ENCODE measurements at regions not wholly inside any gene's neighbourhood (a gene's known extent, or its start where the extent isn't known, plus 50 kb on each side); places are given as distances from the start of the nearest gene placed in this dataset.

DNA sequence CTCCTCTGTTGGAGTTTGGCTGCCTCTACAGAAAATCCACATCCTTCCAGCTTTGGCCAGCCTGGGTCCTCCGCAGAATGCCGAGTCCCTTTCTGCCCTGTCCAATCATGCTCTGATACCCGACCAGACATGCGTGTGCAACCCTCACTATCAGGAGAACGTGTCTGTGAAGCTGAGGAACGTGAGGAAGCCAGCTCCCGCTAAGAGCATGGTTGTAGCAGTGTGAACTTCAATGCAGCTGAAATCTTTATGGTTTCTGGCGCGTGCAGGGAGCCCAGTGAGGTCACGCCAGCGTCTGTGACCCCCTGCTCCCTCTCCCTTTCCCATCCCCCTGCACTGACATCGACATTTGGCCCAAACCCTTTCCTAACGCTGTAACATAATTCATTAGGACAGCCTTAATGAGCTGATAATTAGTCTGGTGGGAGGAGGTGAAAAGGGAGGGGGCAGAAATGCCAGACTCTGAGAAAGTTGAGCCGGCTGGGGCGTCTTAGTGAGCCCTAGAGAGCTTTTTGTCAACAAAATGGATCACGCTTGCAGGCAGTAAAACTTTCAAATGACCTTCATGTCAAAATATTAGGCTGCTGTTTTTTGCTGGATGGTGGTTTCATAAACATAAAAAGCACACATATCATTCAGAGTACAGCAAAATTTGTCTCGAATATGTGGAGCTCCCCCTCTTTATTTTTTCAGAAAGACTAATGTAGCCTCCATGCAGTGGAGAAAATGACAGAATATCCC lies 423.3 kb downstream of the QKI start:
- no peak overlapping the region for H2AFZ ChIP-seq (ENCODE audit: low read depth, low read length)
- no peak overlapping the region for H3K4me2 ChIP-seq (ENCODE audit: low read length)
- H3K27ac ChIP-seq (ENCODE audit: low read length): no peak overlapping the region
- H3K79me2 ChIP-seq (replicated peaks; ENCODE audit: insufficient read depth, low read length): no peaks in the 10 kb centered on the region
- TF ChIP-seq RAD21 (conservative IDR thresholded peaks at IDR 0.05): no peak
- TF ChIP-seq MXI1 (conservative IDR thresholded peaks at IDR 0.05; ENCODE audit: poor library complexity, severe bottlenecking): no peak
- TF ChIP-seq EP300 (conservative IDR thresholded peaks at IDR 0.05; ENCODE audit: poor library complexity, severe bottlenecking): no peak
- TF ChIP-seq, protein P1, sequence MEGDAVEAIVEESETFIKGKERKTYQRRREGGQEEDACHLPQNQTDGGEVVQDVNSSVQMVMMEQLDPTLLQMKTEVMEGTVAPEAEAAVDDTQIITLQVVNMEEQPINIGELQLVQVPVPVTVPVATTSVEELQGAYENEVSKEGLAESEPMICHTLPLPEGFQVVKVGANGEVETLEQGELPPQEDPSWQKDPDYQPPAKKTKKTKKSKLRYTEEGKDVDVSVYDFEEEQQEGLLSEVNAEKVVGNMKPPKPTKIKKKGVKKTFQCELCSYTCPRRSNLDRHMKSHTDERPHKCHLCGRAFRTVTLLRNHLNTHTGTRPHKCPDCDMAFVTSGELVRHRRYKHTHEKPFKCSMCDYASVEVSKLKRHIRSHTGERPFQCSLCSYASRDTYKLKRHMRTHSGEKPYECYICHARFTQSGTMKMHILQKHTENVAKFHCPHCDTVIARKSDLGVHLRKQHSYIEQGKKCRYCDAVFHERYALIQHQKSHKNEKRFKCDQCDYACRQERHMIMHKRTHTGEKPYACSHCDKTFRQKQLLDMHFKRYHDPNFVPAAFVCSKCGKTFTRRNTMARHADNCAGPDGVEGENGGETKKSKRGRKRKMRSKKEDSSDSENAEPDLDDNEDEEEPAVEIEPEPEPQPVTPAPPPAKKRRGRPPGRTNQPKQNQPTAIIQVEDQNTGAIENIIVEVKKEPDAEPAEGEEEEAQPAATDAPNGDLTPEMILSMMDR (IDR thresholded peaks at IDR 0.05; ENCODE audit: poor library complexity, severe bottlenecking): no peak
- no peak for TF ChIP-seq EZH2 (IDR thresholded peaks at IDR 0.05; ENCODE audit: borderline replicate concordance, insufficient read depth, low read length, poor library complexity, severe bottlenecking)
- no peak for TF ChIP-seq REST (IDR thresholded peaks at IDR 0.05; ENCODE audit: borderline replicate concordance)
- no peak overlapping the region for H3K9ac ChIP-seq (ENCODE audit: low read length)
- H3K36me3 ChIP-seq (ENCODE audit: insufficient read depth, low read length): no peaks in the 10 kb centered on the region
- H3K4me3 ChIP-seq (ENCODE audit: low read length): no peak overlapping the region
- no peaks in the 10 kb centered on the region for H3K27me3 ChIP-seq (ENCODE audit: insufficient read depth, low read depth, low read length)
- H3F3A ChIP-seq (ENCODE audit: insufficient read depth, low read length, poor library complexity, severe bottlenecking): no peaks in the 10 kb centered on the region
- H3K9me3 ChIP-seq (ENCODE audit: low read length): no peaks in the 10 kb centered on the region
- no peaks in the 10 kb centered on the region for H4K20me1 ChIP-seq (ENCODE audit: insufficient read depth)
- H3K9me2 ChIP-seq (ENCODE audit: insufficient read depth, low read length): no peaks in the 10 kb centered on the region

GRCh38 chr6:163836876-163837690 lies 422.6 kb downstream of the QKI start:
- Histone ChIP-seq H3K4me3 (ENCODE audit: low read length) (no peak overlapping the region), H3K9me3 (ENCODE audit: low read length) (no peaks in the 10 kb centered on the region), H2AFZ (ENCODE audit: low read depth, low read length) (no peak overlapping the region), H3K9me2 (ENCODE audit: insufficient read depth, low read length) (no peaks in the 10 kb centered on the region), H3K27me3 (ENCODE audit: insufficient read depth, low read depth, low read length) (no peaks in the 10 kb centered on the region), H3K79me2 (replicated peaks; ENCODE audit: insufficient read depth, low read length) (no peaks in the 10 kb centered on the region), H3K9ac (ENCODE audit: low read length) (no peak overlapping the region), H3K27ac (ENCODE audit: low read length) (no peak overlapping the region), H3F3A (ENCODE audit: insufficient read depth, low read length, poor library complexity, severe bottlenecking) (no peaks in the 10 kb centered on the region), H4K20me1 (ENCODE audit: insufficient read depth) (no peaks in the 10 kb centered on the region), H3K4me2 (ENCODE audit: low read length) (no peak overlapping the region), H3K36me3 (ENCODE audit: insufficient read depth, low read length) (no peaks in the 10 kb centered on the region)
- TF ChIP-seq TAF1 (IDR thresholded peaks at IDR 0.05; ENCODE audit: low read depth) (no peak), POLR2AphosphoS5 (IDR thresholded peaks at IDR 0.05) (no peak), REST (IDR thresholded peaks at IDR 0.05; ENCODE audit: borderline replicate concordance) (no peak), EZH2 (IDR thresholded peaks at IDR 0.05; ENCODE audit: borderline replicate concordance, insufficient read depth, low read length, poor library complexity, severe bottlenecking) (no peak), SMC3 (conservative IDR thresholded peaks at IDR 0.05; ENCODE audit: poor library complexity) (no peak), RAD21 (conservative IDR thresholded peaks at IDR 0.05) (no peak), MXI1 (conservative IDR thresholded peaks at IDR 0.05; ENCODE audit: poor library complexity, severe bottlenecking) (no peak), EP300 (conservative IDR thresholded peaks at IDR 0.05; ENCODE audit: poor library complexity, severe bottlenecking) (no peak)
- TF ChIP-seq, protein P1 (IDR thresholded peaks at IDR 0.05; ENCODE audit: poor library complexity, severe bottlenecking): no peak

Measured in neural cell (in vitro differentiated cells).